ENCODE measurements at regions not wholly inside any gene's neighbourhood (a gene's known extent, or its start where the extent isn't known, plus 50 kb on each side); places are given as distances from the start of the nearest gene placed in this dataset.

DNA sequence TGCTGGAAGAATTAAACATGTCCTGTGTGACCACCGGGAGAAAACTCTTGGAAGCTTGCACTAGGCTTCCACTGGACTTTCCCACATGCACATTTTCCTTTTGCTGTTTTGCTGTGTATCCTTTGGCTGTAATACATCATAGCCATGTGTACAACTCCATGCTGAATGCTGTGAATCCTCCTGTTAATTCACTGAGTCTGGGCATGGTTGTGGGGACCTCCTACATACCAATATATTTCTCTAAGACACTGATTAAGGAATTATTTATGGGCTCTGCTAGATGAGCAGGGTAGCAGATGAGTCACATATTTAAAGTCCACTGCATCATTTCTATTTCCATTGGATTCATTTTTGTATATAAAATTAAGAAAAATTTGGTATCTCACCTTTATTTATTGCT, 220.1 kb downstream of the CYLC2 start:
- H3K27me3 ChIP-seq (ENCODE audit: control insufficient read depth, insufficient read depth, low read length) = no peaks in the 10 kb centered on the region
- ChIA-PET POLR2A (no interaction called here), CTCF (no interaction called here)
- no peak overlapping the region for H3K4me3 ChIP-seq (ENCODE audit: low read depth in 2 of 2, low read length in 2 of 2)
- H3K27ac ChIP-seq (ENCODE audit: low read length) = no peak overlapping the region
- H3K36me3 ChIP-seq (ENCODE audit: control insufficient read depth, insufficient read depth, low read length) = no peaks in the 10 kb centered on the region
- in situ Hi-C loops (cut with HindIII; ENCODE audit: low pct_unique_long_range_greater_than_20kb, low sequenced_read_pairs) = no loop called here
- TF ChIP-seq, protein P1, sequence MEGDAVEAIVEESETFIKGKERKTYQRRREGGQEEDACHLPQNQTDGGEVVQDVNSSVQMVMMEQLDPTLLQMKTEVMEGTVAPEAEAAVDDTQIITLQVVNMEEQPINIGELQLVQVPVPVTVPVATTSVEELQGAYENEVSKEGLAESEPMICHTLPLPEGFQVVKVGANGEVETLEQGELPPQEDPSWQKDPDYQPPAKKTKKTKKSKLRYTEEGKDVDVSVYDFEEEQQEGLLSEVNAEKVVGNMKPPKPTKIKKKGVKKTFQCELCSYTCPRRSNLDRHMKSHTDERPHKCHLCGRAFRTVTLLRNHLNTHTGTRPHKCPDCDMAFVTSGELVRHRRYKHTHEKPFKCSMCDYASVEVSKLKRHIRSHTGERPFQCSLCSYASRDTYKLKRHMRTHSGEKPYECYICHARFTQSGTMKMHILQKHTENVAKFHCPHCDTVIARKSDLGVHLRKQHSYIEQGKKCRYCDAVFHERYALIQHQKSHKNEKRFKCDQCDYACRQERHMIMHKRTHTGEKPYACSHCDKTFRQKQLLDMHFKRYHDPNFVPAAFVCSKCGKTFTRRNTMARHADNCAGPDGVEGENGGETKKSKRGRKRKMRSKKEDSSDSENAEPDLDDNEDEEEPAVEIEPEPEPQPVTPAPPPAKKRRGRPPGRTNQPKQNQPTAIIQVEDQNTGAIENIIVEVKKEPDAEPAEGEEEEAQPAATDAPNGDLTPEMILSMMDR (IDR thresholded peaks at IDR 0.05) = no peak
- TF ChIP-seq SIN3A (IDR thresholded peaks at IDR 0.05; ENCODE audit: borderline replicate concordance, insufficient read depth, low read depth, low read length) (no peak), POLR2AphosphoS5 (IDR thresholded peaks at IDR 0.05; ENCODE audit: low read depth, low read length) (no peak), TCF7L2 (IDR thresholded peaks at IDR 0.05; ENCODE audit: low read depth, low read length) (no peak)
- TF ChIP-seq, protein P2, sequence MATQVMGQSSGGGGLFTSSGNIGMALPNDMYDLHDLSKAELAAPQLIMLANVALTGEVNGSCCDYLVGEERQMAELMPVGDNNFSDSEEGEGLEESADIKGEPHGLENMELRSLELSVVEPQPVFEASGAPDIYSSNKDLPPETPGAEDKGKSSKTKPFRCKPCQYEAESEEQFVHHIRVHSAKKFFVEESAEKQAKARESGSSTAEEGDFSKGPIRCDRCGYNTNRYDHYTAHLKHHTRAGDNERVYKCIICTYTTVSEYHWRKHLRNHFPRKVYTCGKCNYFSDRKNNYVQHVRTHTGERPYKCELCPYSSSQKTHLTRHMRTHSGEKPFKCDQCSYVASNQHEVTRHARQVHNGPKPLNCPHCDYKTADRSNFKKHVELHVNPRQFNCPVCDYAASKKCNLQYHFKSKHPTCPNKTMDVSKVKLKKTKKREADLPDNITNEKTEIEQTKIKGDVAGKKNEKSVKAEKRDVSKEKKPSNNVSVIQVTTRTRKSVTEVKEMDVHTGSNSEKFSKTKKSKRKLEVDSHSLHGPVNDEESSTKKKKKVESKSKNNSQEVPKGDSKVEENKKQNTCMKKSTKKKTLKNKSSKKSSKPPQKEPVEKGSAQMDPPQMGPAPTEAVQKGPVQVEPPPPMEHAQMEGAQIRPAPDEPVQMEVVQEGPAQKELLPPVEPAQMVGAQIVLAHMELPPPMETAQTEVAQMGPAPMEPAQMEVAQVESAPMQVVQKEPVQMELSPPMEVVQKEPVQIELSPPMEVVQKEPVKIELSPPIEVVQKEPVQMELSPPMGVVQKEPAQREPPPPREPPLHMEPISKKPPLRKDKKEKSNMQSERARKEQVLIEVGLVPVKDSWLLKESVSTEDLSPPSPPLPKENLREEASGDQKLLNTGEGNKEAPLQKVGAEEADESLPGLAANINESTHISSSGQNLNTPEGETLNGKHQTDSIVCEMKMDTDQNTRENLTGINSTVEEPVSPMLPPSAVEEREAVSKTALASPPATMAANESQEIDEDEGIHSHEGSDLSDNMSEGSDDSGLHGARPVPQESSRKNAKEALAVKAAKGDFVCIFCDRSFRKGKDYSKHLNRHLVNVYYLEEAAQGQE (IDR thresholded peaks at IDR 0.05; ENCODE audit: insufficient read depth in 1 of 2, low read depth in 2 of 2, low read length in 1 of 2) = no peak
- no peaks in the 10 kb centered on the region for H3K4me1 ChIP-seq (ENCODE audit: control insufficient read depth, insufficient read depth, low read length)
- intact Hi-C loops (cut with micrococcal nuclease; ENCODE audit: unreplicated experiment) = no loop called here
- no peaks in the 10 kb centered on the region for H3K9me3 ChIP-seq (ENCODE audit: control insufficient read depth, insufficient read depth, low read depth, low read length)
- DNase-seq (ENCODE audit: low read depth, low spot score) = no peak
- ATAC-seq = no peak
- BruUV-seq (replicated peaks) = no TSS peak

DNA sequence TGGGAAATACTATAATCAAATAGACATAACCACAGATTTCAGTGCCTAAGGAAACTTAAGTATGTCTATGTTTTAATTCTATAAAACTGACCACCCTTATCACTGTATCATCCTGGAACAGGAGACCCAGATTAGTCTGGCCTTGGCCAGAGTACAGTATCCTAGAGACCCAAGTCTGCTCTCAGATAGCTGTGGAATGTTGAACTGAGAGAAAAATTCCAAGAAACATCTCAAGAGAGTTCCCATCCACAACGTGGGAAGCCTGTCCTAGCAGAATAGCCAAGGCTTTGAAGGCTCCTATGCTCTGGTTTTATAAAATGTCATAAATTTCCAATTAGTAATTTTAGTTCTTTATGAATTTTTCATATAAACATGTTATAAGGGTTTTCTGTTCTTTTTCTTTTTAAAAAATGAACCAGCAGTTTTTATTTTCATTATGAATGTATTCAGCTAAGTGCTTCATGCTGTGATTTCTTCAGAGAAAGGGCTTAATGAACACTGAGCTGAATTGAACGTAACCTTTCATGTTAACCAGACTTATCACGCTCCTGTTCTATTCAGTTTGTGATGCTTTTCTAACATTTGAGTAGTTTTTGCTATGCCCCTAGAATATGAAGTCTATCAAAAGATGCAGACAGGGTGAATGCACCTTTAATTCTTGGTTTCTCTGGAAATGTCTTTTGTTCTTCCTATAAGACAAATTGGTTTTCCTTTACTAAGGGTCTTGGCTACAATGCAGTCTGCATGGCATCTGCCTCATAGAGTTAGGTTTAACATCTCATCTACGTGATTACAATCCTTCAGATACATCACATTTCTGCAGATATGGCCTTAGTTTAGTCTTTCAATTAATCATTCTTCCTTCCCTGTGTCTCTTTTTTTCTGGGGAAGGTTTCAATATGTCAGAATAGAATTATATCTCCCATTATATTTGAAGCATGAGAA, 230.8 kb downstream of the CYLC2 start:
- TF ChIP-seq SIN3A (IDR thresholded peaks at IDR 0.05; ENCODE audit: borderline replicate concordance, insufficient read depth, low read depth, low read length) = no peak
- TF ChIP-seq, protein P1 (IDR thresholded peaks at IDR 0.05) = no peak
- no peak for TF ChIP-seq TCF7L2 (IDR thresholded peaks at IDR 0.05; ENCODE audit: low read depth, low read length)
- TF ChIP-seq, protein P2 (IDR thresholded peaks at IDR 0.05; ENCODE audit: insufficient read depth in 1 of 2, low read depth in 2 of 2, low read length in 1 of 2) = no peak
- no peak for TF ChIP-seq POLR2AphosphoS5 (IDR thresholded peaks at IDR 0.05; ENCODE audit: low read depth, low read length)
- H3K4me1 ChIP-seq (ENCODE audit: control insufficient read depth, insufficient read depth, low read length) = no peaks in the 10 kb centered on the region
- no peak overlapping the region for H3K4me3 ChIP-seq (ENCODE audit: low read depth in 2 of 2, low read length in 2 of 2)
- in situ Hi-C loops (cut with HindIII; ENCODE audit: low pct_unique_long_range_greater_than_20kb, low sequenced_read_pairs) (no loop called here), intact Hi-C loops (cut with micrococcal nuclease; ENCODE audit: unreplicated experiment) (no loop called here)
- ATAC-seq = no peak
- DNase-seq (ENCODE audit: low read depth, low spot score) = no peak
- no peaks in the 10 kb centered on the region for H3K36me3 ChIP-seq (ENCODE audit: control insufficient read depth, insufficient read depth, low read length)
- no TSS peak for BruUV-seq (replicated peaks)
- no peaks in the 10 kb centered on the region for H3K9me3 ChIP-seq (ENCODE audit: control insufficient read depth, insufficient read depth, low read depth, low read length)
- ChIA-PET CTCF (no interaction called here), POLR2A (no interaction called here)
- H3K27ac ChIP-seq (ENCODE audit: low read length) = no peak overlapping the region
- H3K27me3 ChIP-seq (ENCODE audit: control insufficient read depth, insufficient read depth, low read length) = no peaks in the 10 kb centered on the region
